Panc1 (cell line): ENCODE measurements at regions not wholly inside any gene's neighbourhood (a gene's known extent, or its start where the extent isn't known, plus 50 kb on each side); places are given as distances from the start of the nearest gene placed in this dataset.

Experiments used
- ATAC-seq: fragments of 200-7000 bp; cut with Tn5 transposase; 2 replicates; pipeline ENCODE4 v1.9.1; 2020; ENCODE audit warnings: mild to moderate bottlenecking, moderate library complexity
- BruUV-seq: library from RNA; stranded (reverse); fragments of 400-500 nt; replicated peaks from 2 replicates; lab custom pipeline; 2021; lab: Mats Ljungman, UMichigan
- CTCF ChIA-PET: fragments of 300-600 bp; sonication (Branson Sonifier 250); formaldehyde crosslinking; loops from one replicate; lab custom pipeline; 2022; ENCODE audit warnings: antibody characterized with exemption; lab: Charles Lee
- POLR2A ChIA-PET: fragments of 300-600 bp; sonication (Branson Sonifier 250); formaldehyde crosslinking; loops from one replicate; lab custom pipeline; 2022; ENCODE audit warnings: antibody characterized with exemption; lab: Charles Lee
- DNase-seq: peaks from one replicate; pipeline ENCODE4 v3.0.0-alpha.2; 2010; ENCODE audit warnings: low read depth, low spot score
- H3K27ac ChIP-seq: 2 replicates; pipeline ENCODE4 v1.5.1; 2011; ENCODE audit warnings: mild to moderate bottlenecking, low read length, inconsistent platforms
- H3K27me3 ChIP-seq: fragments of 200-500 bp; sonication (Bioruptor generic); 2 replicates; pipeline ENCODE4 v1.6.0; 2014; ENCODE audit warnings: low read length, inconsistent platforms; ENCODE audit not compliant: control insufficient read depth, insufficient read depth
- H3K36me3 ChIP-seq: fragments of 200-500 bp; sonication (Bioruptor generic); 2 replicates; pipeline ENCODE4 v1.5.1; 2014; ENCODE audit warnings: inconsistent platforms, mild to moderate bottlenecking, low read length, moderate library complexity; ENCODE audit not compliant: control insufficient read depth, insufficient read depth
- H3K4me1 ChIP-seq: 2 replicates; pipeline ENCODE4 v1.5.1; 2011; ENCODE audit warnings: inconsistent platforms, mild to moderate bottlenecking, low read length, moderate library complexity; ENCODE audit not compliant: control insufficient read depth, insufficient read depth
- H3K4me3 ChIP-seq, 2 experiments: 2 replicates each; pipeline ENCODE4 v1.5.1; 2011 to 2012; ENCODE audit warnings: low read depth in 2 of 2, low read length in 2 of 2, mild to moderate bottlenecking in 2 of 2, inconsistent platforms in 1 of 2, moderate library complexity in 1 of 2
- H3K9me3 ChIP-seq: fragments of 200-500 bp; sonication (Bioruptor generic); 2 replicates; pipeline ENCODE4 v1.5.1; 2014; ENCODE audit warnings: low read depth, mild to moderate bottlenecking, inconsistent platforms, low read length, moderate library complexity; ENCODE audit not compliant: control insufficient read depth, insufficient read depth
- POLR2AphosphoS5 ChIP-seq: IDR thresholded peaks from 2 replicates; pipeline ENCODE4 v1.6.1; 2012; ENCODE audit warnings: mild to moderate bottlenecking, low read depth, low read length, moderate library complexity
- REST ChIP-seq, 2 experiments: IDR thresholded peaks; 2 replicates each; pipeline ENCODE4 v1.6.1; 2011 to 2012; ENCODE audit warnings: low read depth in 2 of 2, control low read depth in 1 of 2, low read length in 1 of 2, mild to moderate bottlenecking in 1 of 2, moderate library complexity in 1 of 2; ENCODE audit not compliant: insufficient read depth in 1 of 2
- SIN3A ChIP-seq: IDR thresholded peaks from 2 replicates; pipeline ENCODE4 v1.6.1; 2012; ENCODE audit warnings: low read depth, mild to moderate bottlenecking, low read length, moderate library complexity, borderline replicate concordance; ENCODE audit not compliant: insufficient read depth
- TCF7L2 ChIP-seq: IDR thresholded peaks from 2 replicates; pipeline ENCODE4 v1.6.1; 2011; ENCODE audit warnings: mild to moderate bottlenecking, low read depth, low read length, inconsistent platforms
- in situ Hi-C: cut with HindIII; loops from 2 replicates; pipeline ENCODE4 v1.10.0; 2016; ENCODE audit warnings: low sequenced_read_pairs, low pct_unique_long_range_greater_than_20kb
- intact Hi-C: fragments of 100-400 bp; cut with micrococcal nuclease; formaldehyde crosslinking; loops from one replicate; pipeline ENCODE4 v1.10.0; 2022; ENCODE audit not compliant: unreplicated experiment
- TF ChIP-seq, protein P1 (sequence below): fragments of 450-650 bp; IDR thresholded peaks from 2 replicates; pipeline ENCODE4 v1.5.1; 2017; ENCODE audit warnings: mild to moderate bottlenecking

DNA sequence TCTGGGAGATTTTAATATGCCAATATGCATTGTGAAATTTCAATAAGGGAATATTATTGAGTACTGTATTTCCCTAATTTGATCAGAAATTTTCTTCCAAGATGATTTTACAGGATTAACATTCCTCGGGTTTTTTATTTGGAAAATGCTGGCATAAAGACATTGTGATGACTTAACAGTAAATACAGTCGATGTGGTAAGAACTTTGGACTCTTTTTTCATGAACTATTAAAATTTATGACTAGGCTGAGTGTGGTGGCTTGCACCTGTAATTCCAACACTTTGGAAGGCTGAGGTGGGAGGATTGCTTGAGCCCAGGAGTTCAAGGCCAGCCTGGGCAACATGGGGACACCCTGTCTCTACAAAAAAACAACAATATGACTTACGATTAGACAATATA is 197.1 kb upstream of the RASSF8 start:
- no peak overlapping the region for H3K27ac ChIP-seq
- in situ Hi-C loops (no loop called here), intact Hi-C loops (loop anchor here (10.0 kb wide), 1 partner anchor 327 kb away; no protein-coding TSS in a partner anchor)
- H3K36me3 ChIP-seq, result no peaks in the 10 kb centered on the region
- no peaks in the 10 kb centered on the region for H3K9me3 ChIP-seq
- H3K4me1 ChIP-seq, result no peaks in the 10 kb centered on the region
- no peak for DNase-seq
- no TSS peak for BruUV-seq
- CTCF ChIA-PET, result no interaction called here
- no peaks in the 10 kb centered on the region; the same call in 1 of the 2 replicates for H3K27me3 ChIP-seq
- POLR2A ChIA-PET, result no interaction called here
- TF ChIP-seq POLR2AphosphoS5 (no peak), TCF7L2 (no peak), SIN3A (no peak), REST (IDR thresholded peaks at IDR 0.05; ENCODE audit: insufficient read depth in 1 of 2, low read depth in 2 of 2, low read length in 1 of 2) (no peak)
- TF ChIP-seq, protein P1, sequence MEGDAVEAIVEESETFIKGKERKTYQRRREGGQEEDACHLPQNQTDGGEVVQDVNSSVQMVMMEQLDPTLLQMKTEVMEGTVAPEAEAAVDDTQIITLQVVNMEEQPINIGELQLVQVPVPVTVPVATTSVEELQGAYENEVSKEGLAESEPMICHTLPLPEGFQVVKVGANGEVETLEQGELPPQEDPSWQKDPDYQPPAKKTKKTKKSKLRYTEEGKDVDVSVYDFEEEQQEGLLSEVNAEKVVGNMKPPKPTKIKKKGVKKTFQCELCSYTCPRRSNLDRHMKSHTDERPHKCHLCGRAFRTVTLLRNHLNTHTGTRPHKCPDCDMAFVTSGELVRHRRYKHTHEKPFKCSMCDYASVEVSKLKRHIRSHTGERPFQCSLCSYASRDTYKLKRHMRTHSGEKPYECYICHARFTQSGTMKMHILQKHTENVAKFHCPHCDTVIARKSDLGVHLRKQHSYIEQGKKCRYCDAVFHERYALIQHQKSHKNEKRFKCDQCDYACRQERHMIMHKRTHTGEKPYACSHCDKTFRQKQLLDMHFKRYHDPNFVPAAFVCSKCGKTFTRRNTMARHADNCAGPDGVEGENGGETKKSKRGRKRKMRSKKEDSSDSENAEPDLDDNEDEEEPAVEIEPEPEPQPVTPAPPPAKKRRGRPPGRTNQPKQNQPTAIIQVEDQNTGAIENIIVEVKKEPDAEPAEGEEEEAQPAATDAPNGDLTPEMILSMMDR, result no peak
- ATAC-seq, result no peak
- no peak overlapping the region for H3K4me3 ChIP-seq

GRCh38 chr12:25764409-25764808 is 194.1 kb upstream of the RASSF8 start:
- in situ Hi-C loops, result no loop called here
- ChIA-PET POLR2A (no interaction called here), CTCF (no interaction called here)
- TF ChIP-seq REST (IDR thresholded peaks at IDR 0.05; ENCODE audit: insufficient read depth in 1 of 2, low read depth in 2 of 2, low read length in 1 of 2) (no peak), TCF7L2 (no peak), SIN3A (no peak), POLR2AphosphoS5 (no peak)
- TF ChIP-seq, protein P1, result no peak
- Histone ChIP-seq H3K4me1 (peaks cover under 1% of the 10 kb centered on the region; the same call in 1 of the 2 replicates), H3K4me3 (no peak overlapping the region), H3K36me3 (no peaks in the 10 kb centered on the region), H3K9me3 (no peaks in the 10 kb centered on the region), H3K27me3 (no peaks in the 10 kb centered on the region), H3K27ac (no peak overlapping the region)
- BruUV-seq, result no TSS peak
- DNase-seq (no peak), ATAC-seq (no peak)
- intact Hi-C loops, result loop anchor here (10.0 kb wide), 1 partner anchor 330 kb away; no protein-coding TSS in a partner anchor
